NCI-H2196 treated with DMSO at 0.1 percent for 48 hours (cell line): ENCODE measurements at regions not wholly inside any gene's neighbourhood (a gene's known extent, or its start where the extent isn't known, plus 50 kb on each side); places are given as distances from the start of the nearest gene placed in this dataset.
"Not testable (repeated sequence)": the region's sequence is repeated elsewhere in the genome, so short reads cannot be mapped to it uniquely, and the experiment has no call there.

Experiments
- DNase-seq: peaks from one replicate; lab custom pipeline; 2025; ENCODE audit not compliant: unreplicated experiment; lab: John Stamatoyannopoulos, UW

GRCh38 chr17:68135141-68135887 lies 99.8 kb downstream of the KPNA2 start:
- DNase-seq, result no peak

GRCh38 chr17:68141050-68141449 lies 105.5 kb downstream of the KPNA2 start:
- DNase-seq, result no peak

- no peak for DNase-seq
Measured at GRCh38 chr17:68142595-68142994, 105.2 kb upstream of the AMZ2 start.

- DNase-seq, result no peak
Measured at GRCh38 chr17:68143425-68143824, 104.4 kb upstream of the AMZ2 start.

GRCh38 chr17:68145088-68145487 lies 102.8 kb upstream of the AMZ2 start:
- DNase-seq, result no peak

- no peak for DNase-seq
Measured at GRCh38 chr17:68148936-68149335, 98.9 kb upstream of the AMZ2 start.

GRCh38 chr17:68152161-68152571 lies 95.7 kb upstream of the AMZ2 start:
- DNase-seq, result no peak

GRCh38 chr17:68155692-68156091 lies 92.2 kb upstream of the AMZ2 start:
- DNase-seq, result no peak

GRCh38 chr17:68161644-68162428 lies 86.0 kb upstream of the AMZ2 start:
- DNase-seq, result no peak

GRCh38 chr17:68168273-68169164 lies 79.3 kb upstream of the AMZ2 start:
- DNase-seq, result not testable (repeated sequence)

GRCh38 chr17:68169165-68169821 lies 78.5 kb upstream of the AMZ2 start:
- DNase-seq, result not testable (repeated sequence)

- DNase-seq, result no peak
Measured at GRCh38 chr17:68169840-68170239, 78.0 kb upstream of the AMZ2 start.

- DNase-seq, result no peak
Measured at GRCh38 chr17:68170246-68170645, 77.6 kb upstream of the AMZ2 start.

GRCh38 chr17:68172461-68172954 lies 75.3 kb upstream of the AMZ2 start:
- peak; percentile 9 for DNase-seq

- no peak for DNase-seq
Measured at GRCh38 chr17:68175416-68175815, 72.4 kb upstream of the AMZ2 start.

- DNase-seq, result no peak
Measured at GRCh38 chr17:68175905-68176304, 71.9 kb upstream of the AMZ2 start.

- no peak for DNase-seq
Measured at GRCh38 chr17:68176718-68177117, 71.1 kb upstream of the AMZ2 start.

- DNase-seq, result no peak
Measured at GRCh38 chr17:68178831-68179230, 69.0 kb upstream of the AMZ2 start.

GRCh38 chr17:68179236-68179925 lies 68.5 kb upstream of the AMZ2 start:
- DNase-seq, result no peak

GRCh38 chr17:68179926-68180285 lies 67.9 kb upstream of the AMZ2 start:
- no peak for DNase-seq
